H1 (cell line): ENCODE measurements at regions not wholly inside any gene's neighbourhood (a gene's known extent, or its start where the extent isn't known, plus 50 kb on each side); places are given as distances from the start of the nearest gene placed in this dataset.

Experiments used
- CHD7 ChIP-seq: fragments of 300-600 bp; sonication (generic); IDR thresholded peaks from 2 replicates; pipeline ENCODE4 v1.7.1; 2012; ENCODE audit warnings: low read length, moderate library complexity, mild to moderate bottlenecking, inconsistent platforms; ENCODE audit not compliant: insufficient replicate concordance

- no peak for TF ChIP-seq CHD7
- TF ChIP-seq, all 59 proteins: peak for 0
Observed at GRCh38 chr14:104367866-104368750, 211.5 kb upstream of the C14orf180 start (continued).
